ENCODE measurements at regions not wholly inside any gene's neighbourhood (a gene's known extent, or its start where the extent isn't known, plus 50 kb on each side); places are given as distances from the start of the nearest gene placed in this dataset.

GRCh38 chr5:112648264-112648663 is 89.4 kb upstream of the APC start:
- no peaks in the 10 kb centered on the region for H3K9me3 ChIP-seq (ENCODE audit: control insufficient read depth, low read depth, low read length)
- no peak overlapping the region for H3K27ac ChIP-seq (ENCODE audit: low read length)
- no peaks in the 10 kb centered on the region for H3K36me3 ChIP-seq (ENCODE audit: control insufficient read depth, low read depth, low read length)
- no peak overlapping the region for H3K4me3 ChIP-seq (ENCODE audit: low read length)
- H3K4me1 ChIP-seq (ENCODE audit: control insufficient read depth, low read depth, low read length), result no peaks in the 10 kb centered on the region
- H3K9ac ChIP-seq (ENCODE audit: low read length), result no peak overlapping the region
- no peaks in the 10 kb centered on the region for H3K27me3 ChIP-seq (ENCODE audit: control insufficient read depth, insufficient read depth, low read length)

GRCh38 chr5:112649882-112650281 is 87.8 kb upstream of the APC start:
- no peak overlapping the region for H3K27ac ChIP-seq (ENCODE audit: low read length)
- no peaks in the 10 kb centered on the region for H3K27me3 ChIP-seq (ENCODE audit: control insufficient read depth, insufficient read depth, low read length)
- no peaks in the 10 kb centered on the region for H3K9me3 ChIP-seq (ENCODE audit: control insufficient read depth, low read depth, low read length)
- no peak overlapping the region for H3K4me3 ChIP-seq (ENCODE audit: low read length)
- no peaks in the 10 kb centered on the region for H3K36me3 ChIP-seq (ENCODE audit: control insufficient read depth, low read depth, low read length)
- H3K4me1 ChIP-seq (ENCODE audit: control insufficient read depth, low read depth, low read length), result no peaks in the 10 kb centered on the region
- no peak overlapping the region for H3K9ac ChIP-seq (ENCODE audit: low read length)

GRCh38 chr5:112653638-112654205 is 84.0 kb upstream of the APC start:
- H3K36me3 ChIP-seq (ENCODE audit: control insufficient read depth, low read depth, low read length), result no peaks in the 10 kb centered on the region
- H3K27me3 ChIP-seq (ENCODE audit: control insufficient read depth, insufficient read depth, low read length), result no peaks in the 10 kb centered on the region
- no peak overlapping the region for H3K4me3 ChIP-seq (ENCODE audit: low read length)
- no peak overlapping the region for H3K27ac ChIP-seq (ENCODE audit: low read length)
- H3K9me3 ChIP-seq (ENCODE audit: control insufficient read depth, low read depth, low read length), result no peaks in the 10 kb centered on the region
- no peak overlapping the region for H3K9ac ChIP-seq (ENCODE audit: low read length)
- H3K4me1 ChIP-seq (ENCODE audit: control insufficient read depth, low read depth, low read length), result no peaks in the 10 kb centered on the region

- Histone ChIP-seq H3K9me3 (ENCODE audit: control insufficient read depth, low read depth, low read length) (no peaks in the 10 kb centered on the region), H3K27me3 (ENCODE audit: control insufficient read depth, insufficient read depth, low read length) (no peaks in the 10 kb centered on the region), H3K36me3 (ENCODE audit: control insufficient read depth, low read depth, low read length) (no peaks in the 10 kb centered on the region), H3K27ac (ENCODE audit: low read length) (no peak overlapping the region), H3K4me1 (ENCODE audit: control insufficient read depth, low read depth, low read length) (no peaks in the 10 kb centered on the region), H3K4me3 (ENCODE audit: low read length) (no peak overlapping the region), H3K9ac (ENCODE audit: low read length) (no peak overlapping the region)
Measured at GRCh38 chr5:112655513-112655912, 82.2 kb upstream of the APC start.

GRCh38 chr5:112656451-112656850 is 81.2 kb upstream of the APC start:
- H3K4me1 ChIP-seq (ENCODE audit: control insufficient read depth, low read depth, low read length), result no peaks in the 10 kb centered on the region

GRCh38 chr5:112657804-112658203 is 79.9 kb upstream of the APC start:
- Histone ChIP-seq H3K4me3 (ENCODE audit: low read length) (no peak overlapping the region), H3K4me1 (ENCODE audit: control insufficient read depth, low read depth, low read length) (no peaks in the 10 kb centered on the region)

More at GRCh38 chr5:112656451-112656850, 81.2 kb upstream of the APC start:
- Histone ChIP-seq H3K9me3 (ENCODE audit: control insufficient read depth, low read depth, low read length) (no peaks in the 10 kb centered on the region), H3K36me3 (ENCODE audit: control insufficient read depth, low read depth, low read length) (no peaks in the 10 kb centered on the region), H3K27ac (ENCODE audit: low read length) (no peak overlapping the region), H3K27me3 (ENCODE audit: control insufficient read depth, insufficient read depth, low read length) (no peaks in the 10 kb centered on the region), H3K9ac (ENCODE audit: low read length) (no peak overlapping the region), H3K4me3 (ENCODE audit: low read length) (no peak overlapping the region)

GRCh38 chr5:112660359-112660758 is 77.3 kb upstream of the APC start:
- Histone ChIP-seq H3K9me3 (ENCODE audit: control insufficient read depth, low read depth, low read length) (no peaks in the 10 kb centered on the region), H3K4me3 (ENCODE audit: low read length) (no peak overlapping the region), H3K27ac (ENCODE audit: low read length) (no peak overlapping the region), H3K36me3 (ENCODE audit: control insufficient read depth, low read depth, low read length) (no peaks in the 10 kb centered on the region), H3K9ac (ENCODE audit: low read length) (no peak overlapping the region), H3K4me1 (ENCODE audit: control insufficient read depth, low read depth, low read length) (no peaks in the 10 kb centered on the region), H3K27me3 (ENCODE audit: control insufficient read depth, insufficient read depth, low read length) (no peaks in the 10 kb centered on the region)

More at GRCh38 chr5:112657804-112658203, 79.9 kb upstream of the APC start:
- no peaks in the 10 kb centered on the region for H3K27me3 ChIP-seq (ENCODE audit: control insufficient read depth, insufficient read depth, low read length)
- no peak overlapping the region for H3K27ac ChIP-seq (ENCODE audit: low read length)
- H3K36me3 ChIP-seq (ENCODE audit: control insufficient read depth, low read depth, low read length), result no peaks in the 10 kb centered on the region
- no peaks in the 10 kb centered on the region for H3K9me3 ChIP-seq (ENCODE audit: control insufficient read depth, low read depth, low read length)
- no peak overlapping the region for H3K9ac ChIP-seq (ENCODE audit: low read length)

- Histone ChIP-seq H3K9me3 (ENCODE audit: control insufficient read depth, low read depth, low read length) (no peaks in the 10 kb centered on the region), H3K9ac (ENCODE audit: low read length) (no peak overlapping the region), H3K27ac (ENCODE audit: low read length) (no peak overlapping the region), H3K4me3 (ENCODE audit: low read length) (no peak overlapping the region), H3K4me1 (ENCODE audit: control insufficient read depth, low read depth, low read length) (no peaks in the 10 kb centered on the region), H3K36me3 (ENCODE audit: control insufficient read depth, low read depth, low read length) (no peaks in the 10 kb centered on the region), H3K27me3 (ENCODE audit: control insufficient read depth, insufficient read depth, low read length) (no peaks in the 10 kb centered on the region)
Measured at GRCh38 chr5:112663146-112663545, 74.5 kb upstream of the APC start.

- no peaks in the 10 kb centered on the region for H3K36me3 ChIP-seq (ENCODE audit: control insufficient read depth, low read depth, low read length)
- no peaks in the 10 kb centered on the region for H3K4me1 ChIP-seq (ENCODE audit: control insufficient read depth, low read depth, low read length)
- H3K27ac ChIP-seq (ENCODE audit: low read length), result no peak overlapping the region
- no peaks in the 10 kb centered on the region for H3K9me3 ChIP-seq (ENCODE audit: control insufficient read depth, low read depth, low read length)
- no peak overlapping the region for H3K4me3 ChIP-seq (ENCODE audit: low read length)
- H3K27me3 ChIP-seq (ENCODE audit: control insufficient read depth, insufficient read depth, low read length), result no peaks in the 10 kb centered on the region
- no peak overlapping the region for H3K9ac ChIP-seq (ENCODE audit: low read length)
Measured at GRCh38 chr5:112668016-112668415, 69.7 kb upstream of the APC start.

- Histone ChIP-seq H3K4me3 (ENCODE audit: low read length) (no peak overlapping the region), H3K36me3 (ENCODE audit: control insufficient read depth, low read depth, low read length) (no peaks in the 10 kb centered on the region), H3K27ac (ENCODE audit: low read length) (no peak overlapping the region), H3K9me3 (ENCODE audit: control insufficient read depth, low read depth, low read length) (no peaks in the 10 kb centered on the region), H3K27me3 (ENCODE audit: control insufficient read depth, insufficient read depth, low read length) (no peaks in the 10 kb centered on the region), H3K4me1 (ENCODE audit: control insufficient read depth, low read depth, low read length) (no peaks in the 10 kb centered on the region), H3K9ac (ENCODE audit: low read length) (no peak overlapping the region)
Measured at GRCh38 chr5:112668911-112669310, 68.8 kb upstream of the APC start.

- Histone ChIP-seq H3K4me3 (ENCODE audit: low read length) (no peak overlapping the region), H3K27ac (ENCODE audit: low read length) (no peak overlapping the region), H3K4me1 (ENCODE audit: control insufficient read depth, low read depth, low read length) (no peaks in the 10 kb centered on the region), H3K9me3 (ENCODE audit: control insufficient read depth, low read depth, low read length) (no peaks in the 10 kb centered on the region), H3K36me3 (ENCODE audit: control insufficient read depth, low read depth, low read length) (no peaks in the 10 kb centered on the region), H3K27me3 (ENCODE audit: control insufficient read depth, insufficient read depth, low read length) (no peaks in the 10 kb centered on the region), H3K9ac (ENCODE audit: low read length) (no peak overlapping the region)
Measured at GRCh38 chr5:112669328-112669963, 68.2 kb upstream of the APC start.

GRCh38 chr5:112671687-112672086 is 66.0 kb upstream of the APC start:
- no peaks in the 10 kb centered on the region for H3K9me3 ChIP-seq (ENCODE audit: control insufficient read depth, low read depth, low read length)
- H3K36me3 ChIP-seq (ENCODE audit: control insufficient read depth, low read depth, low read length), result no peaks in the 10 kb centered on the region
- H3K9ac ChIP-seq (ENCODE audit: low read length), result no peak overlapping the region
- no peaks in the 10 kb centered on the region for H3K27me3 ChIP-seq (ENCODE audit: control insufficient read depth, insufficient read depth, low read length)
- H3K27ac ChIP-seq (ENCODE audit: low read length), result no peak overlapping the region
- no peaks in the 10 kb centered on the region for H3K4me1 ChIP-seq (ENCODE audit: control insufficient read depth, low read depth, low read length)
- no peak overlapping the region for H3K4me3 ChIP-seq (ENCODE audit: low read length)

Measured in iPS-18a (cell line).